ENCODE measurements at regions not wholly inside any gene's neighbourhood (a gene's known extent, or its start where the extent isn't known, plus 50 kb on each side); places are given as distances from the start of the nearest gene placed in this dataset.

DNA sequence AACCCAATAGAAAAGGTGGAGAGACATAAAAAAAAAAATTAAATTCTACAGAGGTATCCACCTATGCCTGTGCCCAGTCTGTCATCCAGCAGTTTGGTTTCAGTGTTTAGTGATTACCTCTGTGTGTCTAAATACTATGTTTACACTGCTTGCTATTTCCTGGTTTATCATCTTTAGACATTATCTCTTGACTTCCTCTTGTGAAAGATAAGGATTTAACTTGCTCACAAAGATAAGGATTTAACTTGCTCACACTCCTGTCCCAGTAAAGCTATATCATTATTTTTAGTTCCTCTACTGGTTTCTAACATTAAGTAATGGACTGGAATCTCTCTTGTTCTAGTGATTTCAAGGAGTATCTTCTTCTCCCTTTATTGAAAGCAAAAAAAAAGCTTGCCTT lies 53.9 kb upstream of the ZFR start:
- no peaks in the 10 kb centered on the region for H3K36me3 ChIP-seq
- intact Hi-C loops (cut with DNase I), result no loop called here
- TF ChIP-seq POLR2A (IDR thresholded peaks at IDR 0.05) (no peak), CTCF (IDR thresholded peaks at IDR 0.05) (no peak)

DNA sequence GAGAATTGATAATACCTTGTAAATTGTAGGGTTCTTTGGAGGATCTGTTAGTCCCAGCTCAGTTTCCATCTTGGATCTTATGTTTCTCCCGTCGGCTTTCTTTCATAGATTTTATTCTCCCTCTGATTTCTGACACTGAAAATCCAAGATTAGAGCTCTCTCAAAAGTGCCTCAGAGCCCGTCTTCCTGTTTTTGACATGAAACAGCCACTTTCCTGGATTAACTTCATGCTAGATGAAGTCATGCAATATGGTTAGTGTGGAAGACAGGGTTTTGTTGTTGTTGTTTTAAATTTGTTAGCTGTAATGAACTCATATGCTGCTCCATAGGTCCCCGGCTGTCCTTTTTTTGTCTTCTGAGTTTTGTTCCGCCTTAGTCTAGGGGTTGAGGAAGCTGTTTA lies 51.6 kb upstream of the ZFR start:
- WGBS, 2 donors, result 87 to 89% methylated on average over 5 of the region's 5 CpGs
- no peak for TF ChIP-seq POLR2A (IDR thresholded peaks at IDR 0.05)
- TF ChIP-seq CTCF (IDR thresholded peaks at IDR 0.05), result no peak
- Histone ChIP-seq H3K4me3 (replicated peaks in 1 of 3) (no peak overlapping the region), H3K27me3 (no peaks in the 10 kb centered on the region), H3K4me1 (no peaks in the 10 kb centered on the region), H3K9me3 (no peaks in the 10 kb centered on the region), H3K36me3 (no peaks in the 10 kb centered on the region), H3K27ac (no peak overlapping the region)
- intact Hi-C loops (cut with DNase I), result no loop called here
- no peak for DNase-seq

More for the DNA sequence above, 53.9 kb upstream of the ZFR start:
- H3K27me3 ChIP-seq, result no peaks in the 10 kb centered on the region
- no peak overlapping the region for H3K4me3 ChIP-seq (replicated peaks in 1 of 3)
- no peaks in the 10 kb centered on the region for H3K9me3 ChIP-seq
- H3K27ac ChIP-seq, result no peak overlapping the region
- no peaks in the 10 kb centered on the region for H3K4me1 ChIP-seq
- no peak for DNase-seq

DNA sequence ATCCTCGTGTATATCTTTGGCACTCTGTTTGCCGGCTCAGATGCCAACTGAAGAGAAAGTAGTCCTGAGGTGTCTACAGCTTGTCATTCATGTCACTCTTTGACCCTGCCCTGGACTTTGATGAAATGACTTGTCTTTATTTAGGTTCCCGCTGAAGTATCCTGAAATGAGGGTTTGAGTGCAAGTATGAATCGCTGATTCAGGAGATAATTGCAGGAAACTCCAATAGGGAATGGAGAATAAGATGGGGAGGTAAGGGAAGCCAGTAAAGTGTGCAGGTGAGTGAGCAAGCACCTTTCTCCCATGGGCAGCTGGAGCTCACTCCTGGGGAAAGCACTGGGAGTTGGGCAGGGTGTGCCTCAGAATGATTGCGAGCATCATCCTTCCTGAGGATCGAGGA lies 50.3 kb upstream of the ZFR start:
- intact Hi-C loops (cut with DNase I), result loop anchor here (5.0 kb wide), 1 partner anchor 122 kb away; no protein-coding TSS in a partner anchor
- DNase-seq, result no peak
- H3K4me3 ChIP-seq (replicated peaks in 1 of 3), result no peak overlapping the region
- no peaks in the 10 kb centered on the region for H3K9me3 ChIP-seq
- no peaks in the 10 kb centered on the region for H3K4me1 ChIP-seq
- WGBS, 2 donors, result 94 to 98% methylated on average over 6 of the region's 6 CpGs
- H3K27me3 ChIP-seq, result no peaks in the 10 kb centered on the region
- TF ChIP-seq POLR2A (IDR thresholded peaks at IDR 0.05), result no peak
- TF ChIP-seq CTCF (IDR thresholded peaks at IDR 0.05), result no peak
- no peaks in the 10 kb centered on the region for H3K36me3 ChIP-seq
- no peak overlapping the region for H3K27ac ChIP-seq
